Midbrain (tissue), 1 donor: ENCODE measurements at regions not wholly inside any gene's neighbourhood (a gene's known extent, or its start where the extent isn't known, plus 50 kb on each side); places are given as distances from the start of the nearest gene placed in this dataset.
"Not testable (repeated sequence)": the region's sequence is repeated elsewhere in the genome, so short reads cannot be mapped to it uniquely, and the experiment has no call there.

ENCODE experiments used
- DNase-seq: peaks from one replicate; lab custom pipeline; 2025; lab: John Stamatoyannopoulos, UW

GRCh38 chr9:30310711-30311110 lies 2073.7 kb upstream of the ACO1 start:
- DNase-seq = no peak

- peak; percentile 13 for DNase-seq
These were observed 2055.0 kb upstream of the ACO1 start for GRCh38 chr9:30329431-30329830.

- DNase-seq = no peak
These were observed 2035.5 kb upstream of the ACO1 start for GRCh38 chr9:30348904-30349303.

- no peak for DNase-seq
These were observed 2034.6 kb upstream of the ACO1 start for GRCh38 chr9:30349526-30350513.

- no peak for DNase-seq
These were observed 2028.2 kb upstream of the ACO1 start for GRCh38 chr9:30356221-30356620.

- DNase-seq = no peak
These were observed 2022.1 kb upstream of the ACO1 start for GRCh38 chr9:30362373-30362772.

GRCh38 chr9:30366140-30366539 lies 2018.3 kb upstream of the ACO1 start:
- not testable (repeated sequence) for DNase-seq

GRCh38 chr9:30382271-30382670 lies 2002.2 kb upstream of the ACO1 start:
- DNase-seq = no peak

GRCh38 chr9:30410273-30410672 lies 1974.2 kb upstream of the ACO1 start:
- DNase-seq = no peak

GRCh38 chr9:30411571-30411970 lies 1972.9 kb upstream of the ACO1 start:
- no peak for DNase-seq

- no peak for DNase-seq
These were observed 1925.3 kb upstream of the ACO1 start for GRCh38 chr9:30459156-30459555.

- no peak for DNase-seq
These were observed 1907.6 kb upstream of the ACO1 start for GRCh38 chr9:30476826-30477225.

GRCh38 chr9:30478684-30479083 lies 1905.8 kb upstream of the ACO1 start:
- DNase-seq = no peak

- DNase-seq = no peak
These were observed 1901.9 kb upstream of the ACO1 start for GRCh38 chr9:30482499-30482898.

- DNase-seq = no peak
These were observed 1899.8 kb upstream of the ACO1 start for GRCh38 chr9:30484690-30485089.

- no peak for DNase-seq
These were observed 1879.9 kb upstream of the ACO1 start for GRCh38 chr9:30504502-30504905.

GRCh38 chr9:30505311-30505710 lies 1879.1 kb upstream of the ACO1 start:
- DNase-seq = no peak

- no peak for DNase-seq
These were observed 1877.7 kb upstream of the ACO1 start for GRCh38 chr9:30506749-30507148.

- DNase-seq = peak; percentile 70
These were observed 1877.3 kb upstream of the ACO1 start for GRCh38 chr9:30507166-30507565.

GRCh38 chr9:30511666-30512065 lies 1872.8 kb upstream of the ACO1 start:
- no peak for DNase-seq

GRCh38 chr9:30519166-30519565 lies 1865.3 kb upstream of the ACO1 start:
- DNase-seq = no peak

- no peak for DNase-seq
These were observed 1864.7 kb upstream of the ACO1 start for GRCh38 chr9:30519756-30520155.

GRCh38 chr9:30522061-30522460 lies 1862.4 kb upstream of the ACO1 start:
- no peak for DNase-seq

GRCh38 chr9:30522486-30522885 lies 1862.0 kb upstream of the ACO1 start:
- DNase-seq = peak; percentile 51
